ENCODE measurements at regions not wholly inside any gene's neighbourhood (a gene's known extent, or its start where the extent isn't known, plus 50 kb on each side); places are given as distances from the start of the nearest gene placed in this dataset.

GRCh38 chr6:22444330-22444729, 125.0 kb upstream of the HDGFL1 start:
- H3K36me3 ChIP-seq (ENCODE audit: control insufficient read depth, insufficient read depth, low read length) = no peaks in the 10 kb centered on the region
- H3K9me3 ChIP-seq (ENCODE audit: control insufficient read depth, insufficient read depth, low read depth, low read length) = no peaks in the 10 kb centered on the region
- peak; percentile 8 to 77 for DNase-seq (ENCODE audit: low read depth in 2 of 2)
- no peak overlapping the region for H3K4me3 ChIP-seq (replicated peaks in 1 of 4; ENCODE audit: control extremely low read depth in 1 of 4, insufficient read depth in 1 of 4, low read depth in 3 of 4, low read length in 4 of 4)
- H2AFZ ChIP-seq (ENCODE audit: low read length) = no peak overlapping the region
- TF ChIP-seq, protein P1, sequence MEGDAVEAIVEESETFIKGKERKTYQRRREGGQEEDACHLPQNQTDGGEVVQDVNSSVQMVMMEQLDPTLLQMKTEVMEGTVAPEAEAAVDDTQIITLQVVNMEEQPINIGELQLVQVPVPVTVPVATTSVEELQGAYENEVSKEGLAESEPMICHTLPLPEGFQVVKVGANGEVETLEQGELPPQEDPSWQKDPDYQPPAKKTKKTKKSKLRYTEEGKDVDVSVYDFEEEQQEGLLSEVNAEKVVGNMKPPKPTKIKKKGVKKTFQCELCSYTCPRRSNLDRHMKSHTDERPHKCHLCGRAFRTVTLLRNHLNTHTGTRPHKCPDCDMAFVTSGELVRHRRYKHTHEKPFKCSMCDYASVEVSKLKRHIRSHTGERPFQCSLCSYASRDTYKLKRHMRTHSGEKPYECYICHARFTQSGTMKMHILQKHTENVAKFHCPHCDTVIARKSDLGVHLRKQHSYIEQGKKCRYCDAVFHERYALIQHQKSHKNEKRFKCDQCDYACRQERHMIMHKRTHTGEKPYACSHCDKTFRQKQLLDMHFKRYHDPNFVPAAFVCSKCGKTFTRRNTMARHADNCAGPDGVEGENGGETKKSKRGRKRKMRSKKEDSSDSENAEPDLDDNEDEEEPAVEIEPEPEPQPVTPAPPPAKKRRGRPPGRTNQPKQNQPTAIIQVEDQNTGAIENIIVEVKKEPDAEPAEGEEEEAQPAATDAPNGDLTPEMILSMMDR (conservative IDR thresholded peaks at IDR 0.05 in 1 of 2, IDR thresholded peaks at IDR 0.05 in 1 of 2; ENCODE audit: low read depth in 1 of 2, low read length in 2 of 2) = no peak
- no peak for TF ChIP-seq EZH2 (IDR thresholded peaks at IDR 0.05; ENCODE audit: low read length, missing control alignments)
- H3K27ac ChIP-seq (ENCODE audit: insufficient read depth, low read length) = no peak overlapping the region
- H3K9ac ChIP-seq (ENCODE audit: insufficient read depth, low read length) = no peak overlapping the region
- H3K79me2 ChIP-seq (ENCODE audit: control insufficient read depth, insufficient read depth, low read length) = no peaks in the 10 kb centered on the region
- H3K4me2 ChIP-seq (ENCODE audit: extremely low read depth, insufficient read depth, low read length) = no peak overlapping the region
- H3K27me3 ChIP-seq (ENCODE audit: control insufficient read depth, insufficient read depth, low read length) = no peaks in the 10 kb centered on the region
- H3K4me1 ChIP-seq (ENCODE audit: control insufficient read depth, extremely low read depth, insufficient read depth, low read length) = no peaks in the 10 kb centered on the region
- no peaks in the 10 kb centered on the region for H4K20me1 ChIP-seq (ENCODE audit: control insufficient read depth, extremely low read depth, insufficient read depth, low read length)

DNA sequence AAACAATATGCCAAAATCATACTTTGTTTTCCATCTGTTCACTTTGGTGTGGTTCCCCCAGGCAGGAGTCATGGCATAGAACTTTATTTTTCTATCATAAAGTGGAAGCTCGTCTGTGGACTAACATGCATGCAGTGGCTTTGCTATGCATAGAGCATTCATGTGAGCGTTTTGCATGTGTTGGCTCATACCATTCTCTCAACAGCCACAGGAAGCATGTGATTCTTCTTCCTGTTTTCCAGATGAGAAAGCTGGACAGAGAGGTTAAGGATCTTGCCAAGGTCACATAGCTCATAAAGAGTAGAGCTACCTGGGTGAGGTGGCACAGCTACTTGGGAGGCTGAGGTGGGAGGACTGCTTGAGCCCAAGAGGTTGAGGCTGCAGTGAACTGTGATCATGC, 123.4 kb upstream of the HDGFL1 start:
- TF ChIP-seq, protein P1 (conservative IDR thresholded peaks at IDR 0.05 in 1 of 2, IDR thresholded peaks at IDR 0.05 in 1 of 2; ENCODE audit: low read depth in 1 of 2, low read length in 2 of 2) = no peak
- no peak for TF ChIP-seq EZH2 (IDR thresholded peaks at IDR 0.05; ENCODE audit: low read length, missing control alignments)
- no peaks in the 10 kb centered on the region for H3K4me1 ChIP-seq (ENCODE audit: control insufficient read depth, extremely low read depth, insufficient read depth, low read length)

GRCh38 chr6:22447249-22448196, 121.8 kb upstream of the HDGFL1 start:
- no peak for TF ChIP-seq EZH2 (IDR thresholded peaks at IDR 0.05; ENCODE audit: low read length, missing control alignments)
- TF ChIP-seq, protein P1 (conservative IDR thresholded peaks at IDR 0.05 in 1 of 2, IDR thresholded peaks at IDR 0.05 in 1 of 2; ENCODE audit: low read depth in 1 of 2, low read length in 2 of 2) = no peak
- Histone ChIP-seq H3K27ac (ENCODE audit: insufficient read depth, low read length) (no peak overlapping the region), H3K27me3 (ENCODE audit: control insufficient read depth, insufficient read depth, low read length) (no peaks in the 10 kb centered on the region), H3K4me2 (ENCODE audit: extremely low read depth, insufficient read depth, low read length) (no peak overlapping the region), H3K79me2 (ENCODE audit: control insufficient read depth, insufficient read depth, low read length) (no peaks in the 10 kb centered on the region), H3K4me3 (replicated peaks in 1 of 4; ENCODE audit: control extremely low read depth in 1 of 4, insufficient read depth in 1 of 4, low read depth in 3 of 4, low read length in 4 of 4) (no peak overlapping the region), H2AFZ (ENCODE audit: low read length) (peak overlapping the region; percentile 62), H3K4me1 (ENCODE audit: control insufficient read depth, extremely low read depth, insufficient read depth, low read length) (no peaks in the 10 kb centered on the region), H3K36me3 (ENCODE audit: control insufficient read depth, insufficient read depth, low read length) (no peaks in the 10 kb centered on the region), H4K20me1 (ENCODE audit: control insufficient read depth, extremely low read depth, insufficient read depth, low read length) (no peaks in the 10 kb centered on the region), H3K9ac (ENCODE audit: insufficient read depth, low read length) (no peak overlapping the region), H3K9me3 (ENCODE audit: control insufficient read depth, insufficient read depth, low read depth, low read length) (no peaks in the 10 kb centered on the region)
- no peak for DNase-seq (ENCODE audit: low read depth in 2 of 2)

More for the DNA sequence above, 123.4 kb upstream of the HDGFL1 start:
- H3K27me3 ChIP-seq (ENCODE audit: control insufficient read depth, insufficient read depth, low read length) = no peaks in the 10 kb centered on the region
- H4K20me1 ChIP-seq (ENCODE audit: control insufficient read depth, extremely low read depth, insufficient read depth, low read length) = no peaks in the 10 kb centered on the region
- H3K36me3 ChIP-seq (ENCODE audit: control insufficient read depth, insufficient read depth, low read length) = no peaks in the 10 kb centered on the region
- no peak overlapping the region for H3K9ac ChIP-seq (ENCODE audit: insufficient read depth, low read length)
- H3K9me3 ChIP-seq (ENCODE audit: control insufficient read depth, insufficient read depth, low read depth, low read length) = no peaks in the 10 kb centered on the region
- no peak for DNase-seq (ENCODE audit: low read depth in 2 of 2)
- no peak overlapping the region for H3K27ac ChIP-seq (ENCODE audit: insufficient read depth, low read length)
- H3K4me3 ChIP-seq (replicated peaks in 1 of 4; ENCODE audit: control extremely low read depth in 1 of 4, insufficient read depth in 1 of 4, low read depth in 3 of 4, low read length in 4 of 4) = no peak overlapping the region
- no peak overlapping the region for H3K4me2 ChIP-seq (ENCODE audit: extremely low read depth, insufficient read depth, low read length)
- no peaks in the 10 kb centered on the region for H3K79me2 ChIP-seq (ENCODE audit: control insufficient read depth, insufficient read depth, low read length)
- H2AFZ ChIP-seq (ENCODE audit: low read length) = no peak overlapping the region
